HG03521 (cell line): ENCODE measurements at regions not wholly inside any gene's neighbourhood (a gene's known extent, or its start where the extent isn't known, plus 50 kb on each side); places are given as distances from the start of the nearest gene placed in this dataset.

Experiments
- ATAC-seq: cut with Tn5 transposase; IDR thresholded peaks from one replicate; pipeline ENCODE4 v1.9.1; 2021; ENCODE audit warnings: mild to moderate bottlenecking, moderate library complexity; ENCODE audit not compliant: unreplicated experiment

DNA sequence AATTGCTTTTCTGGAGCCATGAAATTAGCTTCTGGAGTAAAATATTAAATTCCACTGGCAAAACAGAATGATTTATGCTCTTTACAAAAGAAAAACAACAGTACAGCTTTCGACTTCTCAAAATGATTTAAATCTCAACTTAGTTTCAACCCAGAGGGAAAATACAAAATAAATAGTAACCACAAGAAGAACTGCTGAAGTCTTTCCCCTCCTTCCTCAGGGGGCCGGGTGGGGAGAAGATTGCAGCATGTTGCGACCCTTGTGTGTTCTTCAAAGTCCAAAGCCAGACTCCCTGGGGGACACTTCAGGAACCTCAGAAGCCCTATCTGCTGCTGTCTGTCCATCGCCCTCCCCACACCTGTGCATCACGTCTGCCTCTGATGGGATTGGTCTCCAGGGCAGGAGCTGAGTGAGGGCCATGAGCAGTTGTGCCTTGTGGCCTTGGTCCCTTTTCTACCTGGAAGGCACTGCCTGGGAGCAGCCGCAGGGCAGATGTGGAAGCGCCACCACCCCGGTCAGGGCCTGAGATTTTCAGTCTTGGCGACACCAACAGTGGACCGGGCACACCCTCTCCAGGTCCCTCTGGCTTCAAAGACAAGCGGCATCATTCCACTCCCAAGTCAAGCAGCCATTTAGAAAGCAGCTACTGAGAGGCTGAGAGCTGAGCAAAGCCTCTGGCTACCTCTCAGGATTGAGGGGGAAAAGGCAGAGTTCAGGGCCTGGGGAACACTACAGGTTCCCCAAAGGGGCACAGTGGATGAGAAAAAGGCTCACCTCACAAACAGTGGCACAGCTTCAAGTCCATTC is 210.1 kb upstream of the RAB6C start:
- ATAC-seq, result no peak

DNA sequence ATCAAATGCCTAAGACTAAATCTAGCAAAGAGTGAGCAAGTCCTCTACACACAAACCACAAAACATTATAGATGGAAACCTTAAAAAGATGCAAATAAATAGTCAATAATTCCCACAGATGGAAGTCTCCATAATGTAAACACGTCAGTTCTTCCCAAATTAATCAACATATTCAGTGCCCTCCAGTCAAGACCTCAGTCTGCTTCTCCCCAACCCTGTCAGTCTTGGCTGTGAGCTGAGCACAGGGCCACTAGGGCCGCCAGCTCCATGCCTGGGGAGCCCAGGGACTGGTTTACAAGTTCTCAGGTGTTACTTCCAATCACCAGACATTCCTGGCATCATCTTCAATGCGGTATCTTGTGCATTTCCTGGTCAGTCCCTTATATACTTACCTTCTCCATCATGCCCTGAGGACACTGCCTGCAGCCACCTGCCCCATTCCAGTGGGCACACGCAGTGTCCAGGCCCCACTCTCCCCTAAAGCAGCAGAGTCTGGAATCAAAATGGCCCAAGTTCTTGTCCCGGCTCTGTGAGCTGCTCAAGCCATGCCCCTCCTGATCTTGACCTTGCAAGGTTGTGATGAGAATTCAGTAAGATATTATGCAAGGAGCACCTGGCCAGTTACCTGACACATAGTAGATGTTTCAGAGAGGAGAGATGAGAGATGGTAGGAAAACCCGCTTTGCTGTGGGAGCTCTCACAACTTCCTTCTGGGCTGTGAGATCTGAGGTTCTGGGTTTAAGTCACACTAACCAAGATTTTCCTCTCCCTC is 207.9 kb upstream of the RAB6C start:
- ATAC-seq, result no peak

DNA sequence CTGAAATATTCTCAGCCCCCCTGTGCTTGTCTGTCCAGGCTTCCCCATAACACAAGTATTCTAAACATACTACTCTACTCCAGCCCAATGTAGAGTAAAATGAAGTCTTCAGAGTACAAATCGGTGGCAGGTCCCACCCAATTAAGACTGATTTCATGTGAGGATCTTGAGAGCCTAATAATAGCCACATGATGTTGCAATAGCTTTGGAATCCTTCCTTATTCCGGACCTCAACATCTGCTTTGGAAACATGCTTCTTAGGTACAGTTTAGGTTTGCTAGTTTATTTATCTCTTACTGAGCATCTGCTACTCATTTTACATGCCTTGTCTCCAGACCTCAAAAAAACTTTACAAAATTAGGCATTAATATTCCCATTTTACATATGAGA is 207.3 kb upstream of the RAB6C start:
- no peak for ATAC-seq

DNA sequence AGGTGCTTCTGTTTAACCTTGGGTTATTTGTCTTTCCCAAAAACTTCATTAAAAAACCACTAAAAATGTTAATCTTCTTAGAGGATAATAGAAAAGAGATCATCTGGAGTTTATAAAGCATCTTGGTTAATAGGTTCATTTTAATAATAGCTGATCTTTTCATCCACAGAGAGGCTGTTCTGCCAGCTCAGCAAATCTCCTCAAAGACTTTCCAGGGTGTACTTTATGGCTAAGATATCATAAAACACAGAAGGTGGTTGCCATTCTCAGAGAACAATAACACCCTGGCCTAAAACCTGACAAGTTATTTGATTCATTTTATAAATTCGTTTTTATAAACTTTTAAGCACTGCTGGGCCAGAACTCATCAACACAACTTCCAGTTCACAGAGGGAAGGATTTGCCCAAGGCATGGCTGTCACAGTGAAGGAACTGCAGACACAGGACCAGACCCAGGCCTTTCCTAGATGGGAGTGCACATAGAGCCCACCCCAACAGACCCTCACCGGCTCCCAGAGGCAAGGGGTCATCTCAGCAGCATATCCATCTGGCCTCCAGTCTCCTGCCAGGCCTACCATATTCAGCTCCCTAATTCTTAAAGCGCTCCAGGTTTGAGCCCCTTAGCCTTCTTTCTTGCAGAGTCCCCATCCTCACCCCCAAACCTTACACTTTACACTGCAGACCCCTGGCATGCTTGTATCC is 203.4 kb upstream of the RAB6C start:
- ATAC-seq, result no peak

DNA sequence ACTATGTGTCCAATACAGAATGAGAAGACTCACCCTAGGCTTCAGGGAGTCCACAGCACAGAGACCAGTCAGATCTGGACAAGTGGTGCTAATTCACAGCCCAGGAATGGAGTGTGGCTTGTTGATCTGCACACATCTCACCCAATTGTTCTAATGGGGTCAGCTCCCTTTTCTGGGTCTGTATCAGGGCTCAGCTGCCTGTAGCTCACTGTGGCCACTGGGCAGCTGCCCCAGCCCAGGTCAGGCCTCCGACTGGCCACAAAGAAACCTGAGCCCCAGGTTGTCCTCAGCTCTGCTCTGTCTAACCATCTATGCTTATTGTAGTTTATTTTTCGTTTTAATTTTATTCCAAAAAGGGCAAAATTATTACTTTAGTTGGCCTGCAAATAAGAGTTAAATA is 202.3 kb upstream of the RAB6C start:
- ATAC-seq, result no peak

DNA sequence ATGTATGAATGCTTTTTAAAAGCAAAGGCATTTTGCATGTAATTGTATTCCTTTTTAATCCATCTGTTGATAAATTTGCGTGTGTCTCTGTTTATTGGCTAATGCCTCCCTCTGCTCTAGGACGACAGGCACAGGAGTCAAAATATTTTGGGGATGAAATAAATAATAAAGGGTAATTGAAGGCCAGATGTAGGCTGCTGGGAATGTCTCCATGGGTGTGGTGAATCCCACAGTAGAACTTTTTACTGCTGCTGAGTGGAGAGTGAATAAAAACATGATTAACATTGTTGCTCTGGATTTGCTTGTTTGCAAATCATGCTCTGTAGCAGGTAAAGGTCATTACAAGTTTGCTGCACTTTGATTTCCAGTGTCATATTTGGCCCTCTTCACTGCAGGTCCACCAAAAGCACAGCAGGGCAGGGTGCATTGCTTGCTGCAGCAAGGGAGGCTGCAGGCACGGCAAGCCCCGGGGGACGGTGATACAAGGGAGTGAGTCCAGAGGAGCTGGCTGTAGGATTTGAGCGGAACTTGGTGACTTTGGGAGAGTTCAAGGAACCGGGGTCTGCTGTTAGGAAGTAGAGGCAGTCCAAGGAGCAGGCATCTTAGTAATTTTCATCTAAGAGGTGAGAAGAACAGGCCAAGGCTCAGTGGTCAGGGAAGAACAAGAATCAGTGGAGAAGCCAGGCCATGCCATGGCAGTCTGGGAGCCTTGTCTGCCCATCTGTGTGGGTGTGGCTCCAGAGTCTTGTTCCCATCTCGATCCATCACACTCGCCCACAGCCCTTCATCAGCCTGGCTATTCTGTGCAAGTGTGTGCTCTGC is 201.5 kb upstream of the RAB6C start:
- ATAC-seq, result no peak

DNA sequence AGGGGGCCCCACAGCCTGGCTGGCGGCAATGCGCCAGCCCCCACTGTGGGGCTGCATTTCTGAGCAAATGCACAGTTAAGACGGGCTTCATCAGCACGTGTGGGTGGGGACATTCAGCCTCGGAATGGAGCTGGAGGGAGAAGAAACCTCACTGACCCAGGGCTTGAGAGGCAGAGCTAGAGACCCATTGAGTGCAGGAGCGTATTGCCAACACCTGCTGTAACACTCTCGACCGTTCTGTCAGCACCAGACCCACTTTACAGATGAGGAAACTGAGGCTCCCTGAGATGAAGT is 200.9 kb upstream of the RAB6C start:
- ATAC-seq, result no peak

DNA sequence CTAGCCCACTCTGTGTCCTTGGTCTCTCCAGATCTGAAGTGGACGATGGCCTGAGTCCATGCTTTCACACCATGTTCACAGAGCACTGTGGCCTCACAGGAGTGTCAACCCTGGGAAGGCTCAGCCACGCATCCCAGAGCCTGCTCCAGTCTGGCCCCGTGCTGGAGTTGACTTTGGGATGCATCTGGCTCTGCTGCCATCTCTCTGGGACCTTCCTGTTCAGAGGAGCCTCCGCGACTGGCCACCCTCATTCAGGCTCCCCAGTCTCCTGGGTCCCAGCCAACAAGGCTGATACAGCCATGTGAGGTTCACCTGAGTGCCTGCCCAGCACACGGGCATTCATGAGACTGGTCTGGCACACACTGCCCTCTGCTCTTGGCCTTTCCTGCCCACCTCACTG is 199.7 kb upstream of the RAB6C start:
- no peak for ATAC-seq

DNA sequence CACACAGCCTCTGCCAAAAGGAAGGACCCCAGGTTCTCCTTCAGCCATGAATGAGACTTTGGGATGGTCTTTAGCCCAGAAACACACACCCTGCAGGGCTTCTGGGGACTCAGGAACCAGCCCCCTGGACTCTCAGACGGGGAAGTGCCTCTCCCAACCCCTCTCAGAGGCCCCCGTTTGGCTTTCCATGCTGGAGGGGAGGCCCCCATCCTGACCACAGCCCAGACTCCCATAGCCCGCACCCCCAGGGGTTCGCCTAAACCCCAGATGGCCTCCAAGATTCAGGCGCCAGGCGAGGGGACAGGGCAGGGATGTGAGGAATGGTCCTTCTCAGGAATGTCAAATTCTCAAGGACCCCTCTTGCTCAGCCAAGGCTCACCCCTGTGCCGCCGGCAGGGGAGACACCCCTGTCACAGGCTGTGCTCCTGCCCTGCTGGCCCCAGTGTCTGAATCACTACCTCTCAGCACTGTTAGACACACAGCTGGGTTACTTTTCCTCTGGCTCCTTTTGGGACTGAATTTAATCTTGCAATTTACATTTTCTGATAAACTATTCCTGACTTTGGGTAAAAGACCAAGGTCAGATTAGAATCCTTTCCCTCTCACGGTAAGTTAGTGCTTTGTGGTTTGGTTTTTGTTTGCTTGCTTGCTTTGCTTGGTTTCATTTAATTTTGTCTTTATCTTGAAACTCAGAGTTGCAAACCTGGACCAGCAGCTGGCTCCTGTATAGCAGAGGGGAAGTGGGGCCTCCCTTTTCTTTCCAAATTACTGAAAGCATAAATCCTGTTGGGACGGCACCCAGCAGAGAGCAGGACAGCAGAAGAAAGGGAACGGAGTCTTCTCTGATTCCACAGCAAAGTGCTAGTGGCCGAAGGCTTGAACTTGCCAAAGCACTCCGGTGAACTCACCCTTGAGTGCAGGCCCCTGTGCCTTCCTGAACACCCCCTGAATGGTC is 198.9 kb upstream of the RAB6C start:
- ATAC-seq, result no peak

DNA sequence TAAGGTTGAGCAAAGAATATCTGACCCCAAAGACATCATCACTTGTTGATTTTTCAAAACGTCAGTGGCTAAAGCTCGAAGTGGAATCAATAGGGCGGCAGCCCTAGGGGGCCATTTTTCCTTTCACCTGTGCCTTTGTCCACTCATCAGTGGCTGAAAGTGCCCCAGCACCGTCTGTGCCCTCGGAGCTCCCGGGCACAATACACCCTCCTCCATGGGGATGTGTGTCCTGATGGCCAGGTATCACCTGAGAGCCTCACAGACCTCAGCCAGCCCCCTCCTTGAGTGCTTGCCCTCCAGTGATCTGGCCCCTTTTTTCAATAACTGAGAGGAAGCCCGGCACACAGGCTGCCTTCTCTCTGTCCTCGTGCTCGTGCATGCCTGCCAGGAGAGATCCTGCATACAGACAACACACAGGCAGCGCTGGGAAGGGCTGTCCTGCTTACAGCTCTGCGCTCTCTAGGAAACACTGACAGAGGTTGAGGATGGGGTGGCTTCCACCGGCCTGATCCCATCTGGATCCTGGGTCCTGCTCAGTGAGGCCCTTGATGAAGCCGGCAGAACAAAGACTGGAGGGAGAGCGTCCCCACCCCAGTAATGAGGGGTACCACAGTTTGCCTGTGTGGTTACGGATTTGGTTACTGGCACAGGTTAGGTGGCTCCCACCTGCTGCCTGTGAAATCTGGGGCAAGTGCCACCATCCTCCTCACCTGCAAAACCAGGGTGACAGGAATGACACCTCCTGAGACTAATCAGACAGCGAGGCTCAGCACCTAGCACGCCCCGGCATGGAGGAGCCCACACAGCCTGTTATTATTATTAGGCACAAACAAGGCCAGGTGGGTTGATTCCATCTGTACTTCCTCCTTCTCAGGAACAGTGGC is 197.5 kb upstream of the RAB6C start:
- ATAC-seq, result no peak

DNA sequence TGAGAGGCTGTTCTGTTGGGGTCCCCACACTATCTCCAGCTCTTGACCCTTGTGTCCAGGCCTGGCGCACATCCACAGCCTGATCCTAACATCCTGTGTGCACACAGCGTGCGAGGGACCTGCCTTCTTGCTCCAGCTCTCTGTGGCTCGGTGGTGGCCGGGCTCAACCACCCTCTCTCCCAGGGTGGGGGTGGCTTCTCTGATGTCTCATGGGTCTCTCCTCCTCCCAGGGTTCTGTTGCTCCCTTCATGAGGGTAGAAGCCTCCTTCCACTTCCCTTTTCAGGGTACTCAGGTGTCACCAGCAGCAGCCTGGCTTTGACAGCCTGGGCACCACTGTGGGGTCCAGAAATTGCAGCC is 196.9 kb upstream of the RAB6C start:
- no peak for ATAC-seq

DNA sequence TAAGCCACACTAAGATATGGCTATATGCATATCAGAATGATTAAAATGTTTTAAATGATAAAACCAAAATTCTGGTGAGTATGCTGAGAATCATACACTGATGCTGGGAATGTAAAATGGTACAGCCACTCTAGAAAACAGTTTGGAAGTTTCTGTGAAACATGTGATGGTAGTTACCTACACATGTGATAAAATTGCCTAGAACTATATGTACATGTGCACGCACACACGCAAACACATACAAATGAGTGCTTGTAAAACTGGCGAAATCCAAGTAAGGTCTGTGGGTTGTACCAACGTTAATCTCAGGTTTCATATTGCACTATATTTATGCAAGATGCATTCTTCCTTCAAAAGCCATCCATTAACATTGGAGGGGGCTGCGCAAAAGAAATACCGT is 195.0 kb upstream of the RAB6C start:
- no peak for ATAC-seq

DNA sequence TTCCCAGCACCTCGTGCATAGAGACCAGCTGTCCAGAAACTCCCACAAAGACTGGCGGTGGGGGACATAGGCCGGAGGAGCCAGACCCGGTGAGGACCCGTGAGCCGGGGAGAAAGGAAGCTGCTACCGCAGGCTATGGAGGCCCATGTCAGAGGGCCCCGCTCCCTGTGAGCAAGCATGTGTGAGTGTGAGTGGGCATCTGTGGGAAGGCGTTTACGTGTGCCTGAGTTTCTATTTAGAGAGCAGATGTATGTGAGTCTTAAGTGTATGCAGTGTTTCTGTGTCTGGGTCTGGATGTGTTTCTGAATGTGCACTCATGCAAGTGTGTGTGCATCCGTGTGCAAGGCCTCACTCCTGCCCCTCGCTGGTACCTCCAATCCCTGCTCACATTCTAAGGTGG is 187.8 kb upstream of the RAB6C start:
- no peak for ATAC-seq

DNA sequence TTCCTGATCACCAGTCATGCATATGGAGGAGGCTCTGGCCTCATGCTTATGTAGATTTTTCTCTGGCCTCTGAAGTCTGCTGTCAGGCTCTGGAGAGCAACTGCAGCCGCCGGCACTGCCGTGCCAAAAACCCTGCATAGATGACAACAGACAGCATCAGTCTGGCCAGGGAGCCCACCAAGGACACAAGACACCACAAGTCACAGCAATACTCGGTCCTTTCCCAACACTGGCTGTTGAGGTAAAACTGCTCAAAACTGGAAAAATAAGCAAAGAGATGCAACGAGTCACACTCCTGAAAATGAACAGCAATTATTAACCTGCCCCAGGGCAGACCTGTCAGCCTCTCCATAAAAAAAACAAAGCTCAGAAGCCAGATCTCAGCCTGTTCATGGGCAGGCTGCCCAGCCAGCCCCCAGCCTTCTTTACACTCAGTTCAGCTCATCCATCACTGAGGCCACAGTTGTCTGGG is 186.0 kb upstream of the RAB6C start:
- no peak for ATAC-seq

DNA sequence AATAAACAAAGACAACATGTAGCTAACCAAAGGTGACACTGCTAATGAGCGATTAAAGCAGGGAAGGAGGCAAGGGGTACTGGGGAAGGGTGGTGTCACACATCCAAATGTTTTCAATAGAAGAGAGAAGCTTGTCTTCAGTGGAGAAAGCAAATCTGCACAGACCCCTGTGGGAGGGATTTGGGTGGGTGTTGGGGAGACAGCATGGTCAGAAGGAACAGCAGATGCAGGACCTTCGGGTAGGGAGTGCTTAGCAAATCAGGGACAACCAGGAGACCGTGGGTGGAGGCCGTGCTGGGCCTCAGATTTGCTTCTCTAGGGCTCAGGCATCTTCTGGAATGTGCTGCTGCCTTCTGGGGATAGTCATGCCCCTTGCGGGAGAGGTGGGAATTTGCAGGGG is 185.3 kb upstream of the RAB6C start:
- ATAC-seq, result no peak

DNA sequence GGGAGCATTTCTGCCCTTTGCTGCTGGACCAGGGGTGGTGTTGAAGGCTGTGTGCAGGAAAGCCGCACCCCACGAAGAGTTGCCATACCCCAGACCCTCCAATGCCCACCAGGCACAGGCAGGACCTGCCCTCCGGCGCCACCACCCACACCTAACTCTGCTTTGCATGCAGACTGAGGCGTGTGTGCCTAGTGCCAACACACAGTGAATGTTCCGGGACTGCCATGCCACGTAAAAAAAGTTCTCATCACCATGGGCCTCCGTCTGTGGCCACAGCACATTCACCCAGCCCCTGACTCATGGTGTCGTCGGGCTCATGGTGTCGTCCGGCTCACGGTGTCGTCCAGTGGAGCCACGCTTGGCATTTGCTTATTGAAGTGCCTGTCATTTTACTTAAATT is 184.9 kb upstream of the RAB6C start:
- no peak for ATAC-seq

DNA sequence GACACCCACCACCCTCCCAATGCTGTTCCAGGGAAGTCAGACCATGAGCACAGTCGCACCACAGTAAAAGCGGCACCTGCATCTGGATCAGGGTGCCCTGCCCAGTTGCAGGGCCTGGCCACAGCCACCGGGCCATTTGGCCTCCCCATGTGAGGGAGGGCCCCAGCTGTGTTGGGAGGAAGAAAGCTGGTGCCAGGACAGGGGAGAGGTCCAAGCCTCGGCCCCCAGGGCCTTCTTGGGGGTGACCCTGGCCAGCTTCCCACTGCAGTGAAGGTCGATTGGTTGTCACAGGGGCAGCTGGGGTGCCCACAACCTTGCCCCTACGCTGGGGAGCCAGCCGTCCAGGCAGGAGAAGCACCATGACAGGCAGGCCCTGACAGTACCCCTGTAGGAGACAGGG is 183.2 kb upstream of the RAB6C start:
- no peak for ATAC-seq

DNA sequence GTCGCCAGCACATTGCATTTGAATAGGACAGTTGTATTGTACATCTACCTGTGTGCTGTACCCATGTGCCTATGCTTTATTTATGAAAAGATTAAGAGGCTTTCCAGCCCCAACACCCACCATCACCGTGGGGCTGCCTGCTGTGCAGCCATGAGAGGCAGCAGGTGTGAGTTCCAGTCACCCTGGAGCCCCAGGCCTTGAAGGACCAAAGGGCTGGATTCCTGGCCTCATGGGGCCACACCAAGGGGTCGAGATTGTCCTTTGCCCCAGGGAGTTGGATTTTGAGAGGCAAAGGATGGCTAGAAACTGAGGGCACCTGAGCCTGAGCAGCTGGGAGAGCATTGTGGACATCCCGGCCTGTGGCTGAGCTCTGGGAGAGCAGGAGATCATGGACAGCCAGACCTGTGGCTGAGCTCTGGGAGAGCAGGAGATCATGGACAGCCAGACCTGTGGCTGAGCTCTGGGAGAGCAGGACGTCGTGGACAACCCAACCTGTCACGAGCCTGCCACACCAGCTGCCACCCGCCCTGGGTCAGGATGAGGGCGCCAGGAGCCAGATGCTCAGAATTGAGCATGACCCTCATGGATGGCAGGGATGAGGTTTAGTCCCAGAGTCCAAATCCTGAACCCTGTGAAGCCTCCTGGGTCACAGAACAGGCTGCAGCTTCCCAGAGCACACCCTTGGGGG is 182.5 kb upstream of the RAB6C start:
- ATAC-seq, result no peak
